Coronary artery (tissue), 2 donors: ENCODE measurements at regions not wholly inside any gene's neighbourhood (a gene's known extent, or its start where the extent isn't known, plus 50 kb on each side); places are given as distances from the start of the nearest gene placed in this dataset.

Experiments
- DNase-seq: peaks from one replicate; pipeline ENCODE4 v3.0.0-alpha.2; 2017; ENCODE audit warnings: low spot score
- H3K27ac ChIP-seq, 2 donors: fragments of 200-600 bp; sonication (generic); one replicate each; pipeline ENCODE4 v1.5.1; 2016 to 2019
- H3K4me3 ChIP-seq: fragments of 200-600 bp; sonication (generic); 2 replicates; pipeline ENCODE4 v1.5.1; 2016; ENCODE audit warnings: mild to moderate bottlenecking, moderate library complexity
- CTCF ChIP-seq: fragments of 200-600 bp; sonication (generic); IDR thresholded peaks from one replicate; pipeline ENCODE4 v1.5.1; 2019; ENCODE audit warnings: antibody characterized with exemption

GRCh38 chr1:199422206-199422605 is 605.3 kb upstream of the NR5A2 start:
- Histone ChIP-seq H3K27ac (no peak overlapping the region), H3K4me3 (no peak overlapping the region)
- TF ChIP-seq CTCF, result no peak
- DNase-seq, result no peak

- Histone ChIP-seq H3K27ac (no peak overlapping the region), H3K4me3 (no peak overlapping the region)
- DNase-seq, result no peak
- TF ChIP-seq CTCF, result no peak
These were observed 579.6 kb upstream of the NR5A2 start for GRCh38 chr1:199447906-199448305.

- H3K4me3 ChIP-seq, result no peak overlapping the region
- TF ChIP-seq CTCF, result no peak
- no peak for DNase-seq
- no peak overlapping the region for H3K27ac ChIP-seq
These were observed 578.9 kb upstream of the NR5A2 start for GRCh38 chr1:199448646-199449045.

- Histone ChIP-seq H3K27ac (no peak overlapping the region), H3K4me3 (no peak overlapping the region)
- no peak for DNase-seq
- TF ChIP-seq CTCF, result no peak
These were observed 578.3 kb upstream of the NR5A2 start for GRCh38 chr1:199449221-199449620.

GRCh38 chr1:199449681-199450080 is 577.8 kb upstream of the NR5A2 start:
- Histone ChIP-seq H3K27ac (no peak overlapping the region), H3K4me3 (no peak overlapping the region)
- no peak for DNase-seq
- no peak for TF ChIP-seq CTCF

GRCh38 chr1:199452627-199453026 is 574.9 kb upstream of the NR5A2 start:
- Histone ChIP-seq H3K4me3 (no peak overlapping the region), H3K27ac (no peak overlapping the region)
- no peak for TF ChIP-seq CTCF
- no peak for DNase-seq

GRCh38 chr1:199453723-199454122 is 573.8 kb upstream of the NR5A2 start:
- no peak overlapping the region for H3K27ac ChIP-seq
- no peak for DNase-seq
- no peak for TF ChIP-seq CTCF
- no peak overlapping the region for H3K4me3 ChIP-seq
